Neural cell (in vitro differentiated cells): ENCODE measurements at regions not wholly inside any gene's neighbourhood (a gene's known extent, or its start where the extent isn't known, plus 50 kb on each side); places are given as distances from the start of the nearest gene placed in this dataset.

Experiments used
- H2AFZ ChIP-seq: fragments of 200-600, 300-800 bp; sonication (generic), shearing (Covaris generic); 2 replicates; pipeline ENCODE4 v1.6.0; 2014; ENCODE audit warnings: low read depth, mild to moderate bottlenecking, antibody characterized with exemption, low read length, moderate library complexity
- H3F3A ChIP-seq: fragments of 200-600 bp; shearing (Covaris generic); 2 replicates; pipeline ENCODE4 v1.6.1; 2016; ENCODE audit warnings: mild to moderate bottlenecking, moderate library complexity, mixed read lengths, antibody characterized with exemption, low read length; ENCODE audit not compliant: insufficient read depth, poor library complexity, severe bottlenecking
- H3K27ac ChIP-seq: fragments of 200-600, 300-800 bp; sonication (generic), shearing (Covaris generic); 2 replicates; pipeline ENCODE4 v1.5.1; 2014; ENCODE audit warnings: mild to moderate bottlenecking, low read length, moderate library complexity
- H3K27me3 ChIP-seq: fragments of 300-800, 200-600 bp; sonication (generic), shearing (Covaris generic); 2 replicates; pipeline ENCODE4 v1.6.0; 2014; ENCODE audit warnings: mild to moderate bottlenecking, low read depth, low read length, moderate library complexity; ENCODE audit not compliant: insufficient read depth
- H3K36me3 ChIP-seq: fragments of 300-800, 200-600 bp; sonication (generic), shearing (Covaris generic); 2 replicates; pipeline ENCODE4 v1.5.1; 2014; ENCODE audit warnings: mild to moderate bottlenecking, antibody characterized with exemption, low read length, moderate library complexity; ENCODE audit not compliant: insufficient read depth
- H3K4me2 ChIP-seq: fragments of 300-800, 200-600 bp; sonication (generic), shearing (Covaris generic); 2 replicates; pipeline ENCODE4 v1.6.0; 2014; ENCODE audit warnings: mild to moderate bottlenecking, low read length
- H3K4me3 ChIP-seq: fragments of 300-800, 200-600 bp; sonication (generic), shearing (Covaris generic); 2 replicates; pipeline ENCODE4 v1.5.1; 2014; ENCODE audit warnings: mild to moderate bottlenecking, low read length, moderate library complexity
- H3K79me2 ChIP-seq: fragments of 200-600 bp; shearing (Covaris generic); replicated peaks from 2 replicates; pipeline ENCODE4 v1.6.0; 2014; ENCODE audit warnings: mild to moderate bottlenecking, low read length, moderate library complexity; ENCODE audit not compliant: insufficient read depth
- H3K9ac ChIP-seq: fragments of 300-800, 200-600 bp; sonication (generic), shearing (Covaris generic); 2 replicates; pipeline ENCODE4 v1.6.1; 2016; ENCODE audit warnings: mild to moderate bottlenecking, low read length, mixed read lengths
- H3K9me2 ChIP-seq: fragments of 200-600 bp; shearing (Covaris generic); 2 replicates; pipeline ENCODE4 v1.6.1; 2016; ENCODE audit warnings: mild to moderate bottlenecking, low read length, mixed read lengths; ENCODE audit not compliant: insufficient read depth
- H3K9me3 ChIP-seq: fragments of 200-600, 300-800 bp; sonication (generic), shearing (Covaris generic); 2 replicates; pipeline ENCODE4 v1.6.1; 2016; ENCODE audit warnings: mild to moderate bottlenecking, mixed run types, low read length, moderate library complexity, mixed read lengths
- H4K20me1 ChIP-seq: fragments of 200-600 bp; shearing (Covaris generic); 2 replicates; pipeline ENCODE4 v1.6.1; 2016; ENCODE audit warnings: mild to moderate bottlenecking, mixed run types; ENCODE audit not compliant: insufficient read depth
- CTCF ChIP-seq: fragments of 450-650 bp; IDR thresholded peaks from 2 replicates; pipeline ENCODE4 v1.5.1; 2014; ENCODE audit warnings: antibody characterized with exemption, mild to moderate bottlenecking, moderate library complexity; ENCODE audit not compliant: poor library complexity, severe bottlenecking
- EP300 ChIP-seq: fragments of 450-650 bp; conservative IDR thresholded peaks from 2 replicates; pipeline ENCODE4 v1.6.1; 2014; ENCODE audit warnings: antibody characterized with exemption, mild to moderate bottlenecking, moderate library complexity; ENCODE audit not compliant: poor library complexity, severe bottlenecking
- EZH2 ChIP-seq: fragments of 200-600, 300-800 bp; shearing (Covaris generic), sonication (generic); IDR thresholded peaks from 2 replicates; pipeline ENCODE4 v1.6.1; 2014; ENCODE audit warnings: antibody characterized with exemption, low read length, borderline replicate concordance, mild to moderate bottlenecking; ENCODE audit not compliant: insufficient read depth, poor library complexity, severe bottlenecking
- MXI1 ChIP-seq: fragments of 450-650 bp; conservative IDR thresholded peaks from 2 replicates; pipeline ENCODE4 v1.6.1; 2014; ENCODE audit warnings: antibody characterized with exemption, mild to moderate bottlenecking; ENCODE audit not compliant: poor library complexity, severe bottlenecking
- POLR2AphosphoS5 ChIP-seq: IDR thresholded peaks from 2 replicates; pipeline ENCODE4 v1.6.1; 2012
- RAD21 ChIP-seq: fragments of 450-650 bp; conservative IDR thresholded peaks from 2 replicates; pipeline ENCODE4 v1.6.1; 2014; ENCODE audit warnings: antibody characterized with exemption, mild to moderate bottlenecking, moderate library complexity
- REST ChIP-seq: IDR thresholded peaks from 2 replicates; pipeline ENCODE4 v1.6.1; 2012; ENCODE audit warnings: borderline replicate concordance
- SMC3 ChIP-seq: fragments of 450-650 bp; conservative IDR thresholded peaks from 2 replicates; pipeline ENCODE4 v1.6.1; 2014; ENCODE audit warnings: antibody characterized with exemption, mild to moderate bottlenecking, moderate library complexity; ENCODE audit not compliant: poor library complexity
- TAF1 ChIP-seq: IDR thresholded peaks from 2 replicates; pipeline ENCODE4 v1.6.1; 2012; ENCODE audit warnings: low read depth

DNA sequence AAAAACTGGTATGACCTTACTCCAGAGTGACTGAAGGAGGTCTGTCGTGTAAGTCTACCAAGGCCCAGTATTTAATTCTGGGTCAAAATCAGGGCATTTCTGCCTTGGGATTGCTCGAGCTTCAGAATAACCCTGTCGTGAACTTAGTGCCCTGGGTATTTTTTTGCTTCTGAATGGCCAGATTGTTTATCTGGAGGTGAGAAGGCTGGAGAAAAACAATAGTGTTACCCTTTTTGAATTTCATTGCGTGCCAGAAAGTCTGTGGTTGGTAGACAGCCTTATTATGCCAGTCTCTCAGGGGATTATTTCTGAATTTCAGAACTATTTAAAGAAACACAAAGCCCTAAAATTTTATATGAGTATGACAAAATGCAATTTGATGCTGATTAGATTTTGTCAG, 323.4 kb downstream of the CSNK1G3 start:
- Histone ChIP-seq H3K27ac (no peak overlapping the region), H3K4me3 (no peak overlapping the region), H3K9ac (no peak overlapping the region), H3K27me3 (no peaks in the 10 kb centered on the region), H2AFZ (no peak overlapping the region), H3K36me3 (no peaks in the 10 kb centered on the region), H3F3A (no peaks in the 10 kb centered on the region), H4K20me1 (no peaks in the 10 kb centered on the region), H3K9me2 (no peaks in the 10 kb centered on the region), H3K79me2 (no peaks in the 10 kb centered on the region), H3K9me3 (no peaks in the 10 kb centered on the region), H3K4me2 (no peak overlapping the region)
- TF ChIP-seq SMC3 (no peak), EZH2 (no peak)

GRCh38 chr5:123830575-123830974, 318.6 kb downstream of the CSNK1G3 start:
- H3K27me3 ChIP-seq: no peaks in the 10 kb centered on the region
- no peaks in the 10 kb centered on the region for H3K9me3 ChIP-seq
- no peak overlapping the region for H3K9ac ChIP-seq
- H3K27ac ChIP-seq: no peak overlapping the region
- H4K20me1 ChIP-seq: no peaks in the 10 kb centered on the region
- H3K4me2 ChIP-seq: no peak overlapping the region
- H3K79me2 ChIP-seq: no peaks in the 10 kb centered on the region
- H3K36me3 ChIP-seq: no peaks in the 10 kb centered on the region
- no peaks in the 10 kb centered on the region for H3F3A ChIP-seq
- no peak overlapping the region for H2AFZ ChIP-seq
- H3K4me3 ChIP-seq: no peak overlapping the region
- no peaks in the 10 kb centered on the region for H3K9me2 ChIP-seq
- no peak for TF ChIP-seq POLR2AphosphoS5
- no peak for TF ChIP-seq TAF1
- no peak for TF ChIP-seq MXI1
- TF ChIP-seq CTCF: no peak
- TF ChIP-seq SMC3: no peak
- TF ChIP-seq RAD21: no peak
- TF ChIP-seq EP300: no peak
- no peak for TF ChIP-seq EZH2
- no peak for TF ChIP-seq REST

- no peaks in the 10 kb centered on the region for H3K36me3 ChIP-seq
- H3K4me3 ChIP-seq: no peak overlapping the region
- no peaks in the 10 kb centered on the region for H3K9me2 ChIP-seq
- H3F3A ChIP-seq: no peaks in the 10 kb centered on the region
- TF ChIP-seq EZH2 (no peak), EP300 (no peak), CTCF (no peak), MXI1 (no peak), SMC3 (no peak), TAF1 (no peak), POLR2AphosphoS5 (no peak), REST (no peak), RAD21 (no peak)
- H3K4me2 ChIP-seq: no peak overlapping the region
- no peaks in the 10 kb centered on the region for H3K9me3 ChIP-seq
- no peaks in the 10 kb centered on the region for H3K79me2 ChIP-seq
- no peaks in the 10 kb centered on the region for H4K20me1 ChIP-seq
- H3K9ac ChIP-seq: no peak overlapping the region
- H3K27me3 ChIP-seq: no peaks in the 10 kb centered on the region
- H3K27ac ChIP-seq: no peak overlapping the region
- no peak overlapping the region for H2AFZ ChIP-seq
Measured at GRCh38 chr5:123827811-123828210, 315.8 kb downstream of the CSNK1G3 start.
